ENCODE measurements at regions not wholly inside any gene's neighbourhood (a gene's known extent, or its start where the extent isn't known, plus 50 kb on each side); places are given as distances from the start of the nearest gene placed in this dataset.

GRCh38 chr1:222290866-222291265, 257.0 kb downstream of the HHIPL2 start:
- DNase-seq (ENCODE audit: low read depth): no peak

DNA sequence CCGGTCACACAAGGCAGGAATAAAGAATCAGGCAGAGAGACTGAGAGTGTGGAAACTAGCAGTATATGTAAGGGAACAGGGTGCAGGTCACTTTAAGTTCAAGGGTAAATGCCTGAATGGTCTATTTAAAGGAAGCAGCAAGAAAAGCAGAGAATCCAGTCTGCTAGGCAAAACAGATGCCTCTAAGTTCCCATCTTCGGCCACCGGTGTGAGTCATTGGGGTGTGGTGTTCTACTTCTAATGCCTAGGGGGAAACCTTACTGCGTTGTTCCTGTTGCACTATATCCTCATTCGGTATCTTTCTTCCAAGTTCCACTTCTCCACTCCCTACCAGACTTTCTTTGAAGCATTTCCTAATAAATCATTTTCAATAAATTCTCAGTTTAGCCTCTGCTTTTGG, 259.9 kb downstream of the HHIPL2 start:
- DNase-seq (ENCODE audit: low read depth): no peak

- DNase-seq (ENCODE audit: low read depth): no peak
These were observed 261.9 kb downstream of the HHIPL2 start for GRCh38 chr1:222286011-222286410.

DNA sequence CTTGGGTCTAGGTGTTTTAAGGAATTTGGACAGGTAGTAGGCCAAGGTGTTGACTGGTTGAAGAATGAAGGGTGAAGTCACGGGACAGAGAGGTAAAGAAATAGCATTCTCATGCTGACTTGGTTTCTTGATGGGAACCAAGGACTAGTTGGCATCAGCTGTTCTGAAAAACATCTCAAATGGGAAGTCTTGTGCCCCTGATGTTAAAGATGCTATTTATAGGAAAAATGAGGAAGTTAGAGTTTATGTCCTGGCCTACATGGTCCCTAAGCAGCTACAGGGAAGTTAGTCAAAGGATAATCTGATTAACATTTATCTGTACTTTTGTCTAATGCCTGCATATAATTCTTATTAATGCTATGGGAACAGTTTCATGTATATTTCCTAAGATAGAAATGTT, 262.4 kb downstream of the HHIPL2 start:
- no peak for DNase-seq (ENCODE audit: low read depth)

- DNase-seq (ENCODE audit: low read depth): no peak
These were observed 263.4 kb downstream of the HHIPL2 start for GRCh38 chr1:222284466-222284865.

GRCh38 chr1:222283147-222283768, 264.6 kb downstream of the HHIPL2 start:
- DNase-seq (ENCODE audit: low read depth): no peak

- DNase-seq (ENCODE audit: low read depth): no peak
These were observed 268.3 kb downstream of the HHIPL2 start for GRCh38 chr1:222279591-222279990.

DNA sequence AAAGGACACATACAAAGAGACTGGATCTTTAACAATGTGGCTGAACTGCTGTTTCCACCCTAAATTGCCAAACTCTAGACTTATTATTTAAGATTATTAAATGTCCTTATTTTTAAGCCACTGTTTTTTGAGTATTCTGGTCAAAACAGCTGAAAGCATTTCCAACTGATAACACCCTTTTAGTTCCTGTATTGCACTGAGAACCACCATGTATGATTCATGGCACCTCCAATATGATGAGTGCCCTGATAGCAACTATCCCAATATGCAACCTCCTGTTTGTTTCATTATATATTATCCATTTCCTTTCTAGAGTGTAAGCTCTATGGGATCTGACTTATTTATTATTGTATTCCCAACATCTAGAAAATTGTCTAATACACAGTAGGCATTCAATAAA, 269.4 kb downstream of the HHIPL2 start:
- no peak for DNase-seq (ENCODE audit: low read depth)

- no peak for DNase-seq (ENCODE audit: low read depth)
These were observed 272.0 kb downstream of the HHIPL2 start for GRCh38 chr1:222275729-222276465.

DNA sequence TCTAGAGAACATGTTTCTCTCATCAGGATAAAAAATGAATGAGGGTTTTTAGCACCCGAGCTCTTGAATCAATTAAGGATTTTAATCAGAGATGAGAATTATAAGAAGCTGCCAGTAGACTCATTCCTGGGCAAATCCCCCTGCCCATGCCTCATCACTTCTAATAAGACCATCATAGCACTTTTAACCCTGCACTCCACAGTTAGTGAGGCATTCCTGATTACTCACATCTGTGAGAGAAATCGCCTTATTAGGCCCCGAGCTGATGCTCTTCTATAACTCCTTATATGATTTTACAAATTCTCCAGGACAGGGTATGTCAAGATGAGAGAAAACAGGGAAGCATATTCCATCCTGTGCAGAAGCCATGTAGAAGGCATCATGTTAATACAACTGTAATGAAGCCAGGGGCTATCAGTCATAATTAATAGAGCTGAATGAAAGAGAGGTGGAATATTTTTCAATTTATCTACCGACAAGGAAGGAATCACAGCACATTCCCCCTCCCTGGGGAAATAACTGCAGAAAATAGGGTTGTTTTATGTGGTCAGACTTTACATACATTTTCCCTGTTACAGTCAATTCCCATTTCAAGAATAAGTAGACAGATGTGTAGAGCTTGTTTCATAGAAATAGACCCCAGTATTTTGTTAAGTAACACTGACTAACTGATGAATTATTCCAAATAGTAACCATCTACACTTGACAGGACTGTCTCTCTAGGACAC, 272.7 kb downstream of the HHIPL2 start:
- DNase-seq (ENCODE audit: low read depth): no peak

DNA sequence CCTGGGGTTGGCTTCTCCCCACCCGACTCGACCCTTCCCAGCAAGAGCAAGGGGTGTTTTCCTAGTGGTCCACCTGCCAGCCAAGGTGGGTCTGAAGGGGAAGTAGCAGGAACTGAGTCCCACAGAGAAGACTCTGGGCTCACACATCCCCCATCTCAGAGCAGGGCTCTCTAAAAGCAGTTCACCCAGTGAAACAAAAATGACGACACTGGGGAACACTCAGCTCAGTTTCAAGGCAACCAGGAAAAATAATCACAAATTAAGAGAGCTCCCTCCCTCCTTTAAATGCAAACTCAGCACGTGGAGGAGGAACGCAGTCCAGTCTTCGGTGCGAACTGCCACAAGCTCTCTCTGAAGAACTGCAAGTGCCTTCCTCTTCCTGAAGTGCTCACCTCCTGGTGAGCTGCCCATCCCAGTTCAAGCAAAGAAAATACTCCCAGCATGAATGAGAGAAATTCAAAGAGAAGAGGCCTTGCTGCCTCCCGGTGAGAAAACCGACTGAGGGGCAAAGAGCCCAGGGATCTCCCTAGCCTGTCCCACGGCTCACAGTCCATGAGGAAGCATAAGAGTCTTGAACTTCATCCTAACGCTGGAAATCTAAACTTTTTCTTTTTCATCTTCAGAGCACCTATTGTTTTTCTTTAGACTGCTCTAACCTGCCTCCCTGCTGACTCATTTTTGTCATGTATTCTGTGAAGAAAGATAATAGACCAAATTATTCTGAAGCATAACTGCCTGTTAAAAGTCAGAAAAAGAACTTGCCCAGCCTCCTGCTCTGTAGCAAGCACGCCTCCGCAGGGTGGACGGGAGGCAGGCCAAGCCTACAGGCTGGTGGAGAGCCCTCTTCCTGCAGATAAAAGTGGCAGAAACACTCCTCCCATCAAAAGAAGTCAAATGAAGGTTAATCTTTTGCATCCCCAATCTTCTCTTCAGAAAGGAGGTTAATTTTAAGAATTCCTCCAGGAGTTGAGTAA, 281.4 kb downstream of the HHIPL2 start:
- DNase-seq (ENCODE audit: low read depth): no peak

DNA sequence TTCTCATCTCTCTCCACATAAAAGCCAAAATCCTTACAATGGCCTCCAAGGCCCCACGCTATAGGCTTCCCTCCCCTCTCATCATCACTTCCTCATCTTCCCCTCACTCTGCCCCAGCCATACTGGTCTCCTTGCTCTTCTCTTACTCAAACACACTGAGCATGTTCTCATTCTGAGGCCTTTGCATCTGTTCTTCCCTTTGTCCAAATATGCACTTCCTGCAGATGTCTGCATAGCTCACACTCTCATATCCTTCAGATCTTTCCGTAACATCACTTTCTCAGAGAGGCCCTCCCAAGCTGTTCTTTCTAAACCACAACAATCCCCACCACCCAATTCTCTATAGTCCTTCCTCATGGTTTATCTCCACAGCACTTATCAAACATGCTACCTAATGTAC, 284.1 kb downstream of the HHIPL2 start:
- no peak for DNase-seq (ENCODE audit: low read depth)

DNA sequence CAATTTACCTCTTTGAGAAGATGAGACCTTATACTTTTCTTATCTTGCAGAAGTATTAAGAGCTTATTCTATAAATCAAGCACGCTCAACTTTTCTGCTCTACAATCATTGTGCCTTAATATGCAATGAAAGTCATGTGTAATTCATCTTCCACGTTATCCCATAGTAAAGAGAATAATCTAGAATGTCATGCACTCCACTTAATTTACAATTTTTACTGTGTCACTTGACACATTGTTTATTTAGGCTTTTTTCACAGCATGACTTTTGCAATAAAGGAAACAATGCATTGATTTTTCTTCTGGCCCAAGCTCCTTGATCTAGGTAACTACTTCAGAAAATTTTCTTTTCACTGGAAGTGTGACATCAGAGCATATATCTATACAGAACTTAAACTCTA, 290.9 kb downstream of the HHIPL2 start:
- DNase-seq (ENCODE audit: low read depth): no peak

DNA sequence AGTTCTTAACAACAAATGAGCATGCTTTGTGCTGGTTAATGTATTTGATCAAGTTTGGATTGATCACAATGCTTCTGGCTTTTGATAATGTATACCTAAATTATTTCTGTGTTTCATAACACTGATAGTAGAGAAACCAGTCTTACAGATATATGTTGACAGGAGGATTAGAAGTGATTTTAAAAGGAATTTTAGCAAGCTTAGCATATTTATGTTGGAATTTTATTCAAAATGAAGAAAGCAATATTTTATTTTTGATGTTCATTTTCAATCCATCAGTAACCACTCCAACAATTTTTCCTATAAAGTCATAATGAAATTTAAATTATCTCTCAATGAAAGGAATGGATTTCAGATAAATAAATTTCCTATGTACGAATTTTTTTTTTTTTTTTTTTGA, 291.8 kb downstream of the HHIPL2 start:
- no peak for DNase-seq (ENCODE audit: low read depth)

DNA sequence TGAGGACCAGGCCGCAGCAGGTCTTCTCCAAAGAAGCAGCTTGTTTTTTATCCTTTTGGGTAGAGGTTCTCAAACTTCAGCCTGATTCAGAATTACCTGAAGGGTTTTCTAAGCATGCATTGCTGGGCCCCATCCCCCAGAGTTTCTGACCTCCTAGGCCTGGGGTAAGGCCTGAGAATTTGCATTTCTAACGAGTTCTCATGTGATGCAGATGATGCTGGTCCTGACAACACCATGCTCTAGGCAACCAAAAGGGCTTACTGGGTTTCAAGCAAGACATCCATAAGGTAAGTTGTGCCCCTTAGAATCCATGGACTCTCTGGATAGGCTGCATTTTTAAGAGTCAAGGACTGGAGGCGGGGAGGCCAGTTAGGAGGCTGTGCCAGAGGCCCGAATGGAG, 295.1 kb downstream of the HHIPL2 start:
- DNase-seq (ENCODE audit: low read depth): no peak

- no peak for DNase-seq (ENCODE audit: low read depth)
These were observed 296.1 kb downstream of the HHIPL2 start for GRCh38 chr1:222251847-222252246.

GRCh38 chr1:222250376-222250775, 297.5 kb downstream of the HHIPL2 start:
- no peak for DNase-seq (ENCODE audit: low read depth)

- no peak for DNase-seq (ENCODE audit: low read depth)
These were observed 300.0 kb downstream of the HHIPL2 start for GRCh38 chr1:222247811-222248310.

GRCh38 chr1:222247081-222247480, 300.8 kb downstream of the HHIPL2 start:
- no peak for DNase-seq (ENCODE audit: low read depth)

GRCh38 chr1:222243902-222244301, 304.0 kb downstream of the HHIPL2 start:
- DNase-seq (ENCODE audit: low read depth): no peak

- DNase-seq (ENCODE audit: low read depth): no peak
These were observed 305.4 kb downstream of the HHIPL2 start for GRCh38 chr1:222242492-222242891.

DNA sequence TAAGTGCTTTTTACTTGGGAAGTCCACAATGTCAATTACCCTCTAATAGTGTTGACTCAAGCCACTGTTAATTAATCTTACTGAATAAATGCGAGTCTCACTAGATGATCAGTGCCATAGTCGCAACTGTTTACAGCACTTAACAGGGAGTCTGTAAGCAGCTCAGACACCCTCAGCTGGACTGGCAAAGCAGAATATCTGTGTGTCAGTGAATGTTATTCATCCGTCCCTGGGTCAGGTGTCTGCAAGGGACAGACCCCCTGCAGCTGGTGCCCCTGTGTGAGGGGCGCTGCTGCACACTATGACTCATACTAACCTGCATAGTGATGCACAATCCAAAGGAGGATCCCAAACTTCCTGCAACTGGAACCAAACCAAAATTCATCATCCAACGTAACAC, 306.5 kb downstream of the HHIPL2 start:
- DNase-seq (ENCODE audit: low read depth): no peak
